ENCODE measurements at regions not wholly inside any gene's neighbourhood (a gene's known extent, or its start where the extent isn't known, plus 50 kb on each side); places are given as distances from the start of the nearest gene placed in this dataset.

DNA sequence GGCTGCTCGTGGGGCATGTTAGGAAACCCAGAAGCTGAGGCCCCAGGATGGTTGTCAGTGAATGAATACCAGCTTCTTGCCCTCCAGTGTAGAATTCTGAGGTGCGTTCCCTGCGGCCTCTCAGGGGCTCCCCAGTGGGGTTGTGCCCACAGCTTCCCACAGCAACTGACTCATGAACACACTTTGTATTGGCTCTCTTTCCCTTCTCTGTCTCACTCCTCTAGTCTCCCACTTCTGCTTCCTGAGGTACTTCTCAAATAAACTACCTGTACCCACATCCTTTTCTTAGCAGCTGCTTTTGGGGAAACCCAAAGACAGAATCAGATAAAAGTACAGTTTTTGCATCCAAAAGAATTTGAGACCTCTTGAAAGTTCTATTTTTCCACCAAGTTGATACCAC lies 107.7 kb upstream of the JAG1 start:
- TF ChIP-seq, protein P1, sequence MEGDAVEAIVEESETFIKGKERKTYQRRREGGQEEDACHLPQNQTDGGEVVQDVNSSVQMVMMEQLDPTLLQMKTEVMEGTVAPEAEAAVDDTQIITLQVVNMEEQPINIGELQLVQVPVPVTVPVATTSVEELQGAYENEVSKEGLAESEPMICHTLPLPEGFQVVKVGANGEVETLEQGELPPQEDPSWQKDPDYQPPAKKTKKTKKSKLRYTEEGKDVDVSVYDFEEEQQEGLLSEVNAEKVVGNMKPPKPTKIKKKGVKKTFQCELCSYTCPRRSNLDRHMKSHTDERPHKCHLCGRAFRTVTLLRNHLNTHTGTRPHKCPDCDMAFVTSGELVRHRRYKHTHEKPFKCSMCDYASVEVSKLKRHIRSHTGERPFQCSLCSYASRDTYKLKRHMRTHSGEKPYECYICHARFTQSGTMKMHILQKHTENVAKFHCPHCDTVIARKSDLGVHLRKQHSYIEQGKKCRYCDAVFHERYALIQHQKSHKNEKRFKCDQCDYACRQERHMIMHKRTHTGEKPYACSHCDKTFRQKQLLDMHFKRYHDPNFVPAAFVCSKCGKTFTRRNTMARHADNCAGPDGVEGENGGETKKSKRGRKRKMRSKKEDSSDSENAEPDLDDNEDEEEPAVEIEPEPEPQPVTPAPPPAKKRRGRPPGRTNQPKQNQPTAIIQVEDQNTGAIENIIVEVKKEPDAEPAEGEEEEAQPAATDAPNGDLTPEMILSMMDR (conservative IDR thresholded peaks at IDR 0.05) = no peak
- TF ChIP-seq EZH2 (IDR thresholded peaks at IDR 0.05; ENCODE audit: low read depth) = no peak
